Stimulated activated CD8-positive, alpha-beta memory T cell treated with anti-CD3 and anti-CD28 coated beads, Interleukin-12 subunit alpha, Interleukin-12 subunit beta, amount 100 ng/mL, for 4 hours (primary cell): ENCODE measurements at regions not wholly inside any gene's neighbourhood (a gene's known extent, or its start where the extent isn't known, plus 50 kb on each side); places are given as distances from the start of the nearest gene placed in this dataset.

Experiments used
- DNase-seq: peaks from one replicate; pipeline ENCODE4 v3.0.0-alpha.2; 2020; ENCODE audit warnings: low read depth

GRCh38 chr17:33647956-33648355 lies 354.9 kb upstream of the ASIC2 start:
- DNase-seq, result no peak

GRCh38 chr17:33650304-33650703 lies 357.2 kb upstream of the ASIC2 start:
- DNase-seq, result no peak

- DNase-seq, result no peak
These were observed 358.6 kb upstream of the ASIC2 start for GRCh38 chr17:33651686-33652085.

GRCh38 chr17:33652731-33653398 lies 359.8 kb upstream of the ASIC2 start:
- no peak for DNase-seq

- DNase-seq, result no peak
These were observed 360.3 kb upstream of the ASIC2 start for GRCh38 chr17:33653399-33653788.

- DNase-seq, result no peak
These were observed 364.1 kb upstream of the ASIC2 start for GRCh38 chr17:33657181-33657580.

GRCh38 chr17:33661975-33662374 lies 368.9 kb upstream of the ASIC2 start:
- DNase-seq, result no peak

GRCh38 chr17:33664116-33664840 lies 371.2 kb upstream of the ASIC2 start:
- no peak for DNase-seq

- no peak for DNase-seq
These were observed 374.0 kb upstream of the ASIC2 start for GRCh38 chr17:33667052-33667509.

- DNase-seq, result no peak
These were observed 374.6 kb upstream of the ASIC2 start for GRCh38 chr17:33667671-33668070.

- no peak for DNase-seq
These were observed 375.4 kb upstream of the ASIC2 start for GRCh38 chr17:33668516-33668915.

GRCh38 chr17:33671491-33671890 lies 378.4 kb upstream of the ASIC2 start:
- DNase-seq, result no peak

GRCh38 chr17:33674685-33675084 lies 381.6 kb upstream of the ASIC2 start:
- no peak for DNase-seq

- DNase-seq, result no peak
These were observed 383.3 kb upstream of the ASIC2 start for GRCh38 chr17:33676444-33676843.

- no peak for DNase-seq
These were observed 386.5 kb upstream of the ASIC2 start for GRCh38 chr17:33679595-33679994.

GRCh38 chr17:33680472-33680871 lies 387.4 kb upstream of the ASIC2 start:
- no peak for DNase-seq

GRCh38 chr17:33682599-33682998 lies 389.5 kb upstream of the ASIC2 start:
- no peak for DNase-seq

GRCh38 chr17:33684735-33685134 lies 391.6 kb upstream of the ASIC2 start:
- DNase-seq, result no peak

- DNase-seq, result no peak
These were observed 393.1 kb upstream of the ASIC2 start for GRCh38 chr17:33686171-33686570.

- DNase-seq, result no peak
These were observed 394.7 kb upstream of the ASIC2 start for GRCh38 chr17:33687831-33688230.

GRCh38 chr17:33688771-33689170 lies 395.7 kb upstream of the ASIC2 start:
- DNase-seq, result no peak

- no peak for DNase-seq
These were observed 396.6 kb upstream of the ASIC2 start for GRCh38 chr17:33689725-33690124.

- DNase-seq, result no peak
These were observed 402.3 kb upstream of the ASIC2 start for GRCh38 chr17:33695431-33695830.

- DNase-seq, result no peak
These were observed 403.0 kb upstream of the ASIC2 start for GRCh38 chr17:33696102-33696501.
